ENCODE measurements at regions not wholly inside any gene's neighbourhood (a gene's known extent, or its start where the extent isn't known, plus 50 kb on each side); places are given as distances from the start of the nearest gene placed in this dataset.

DNA sequence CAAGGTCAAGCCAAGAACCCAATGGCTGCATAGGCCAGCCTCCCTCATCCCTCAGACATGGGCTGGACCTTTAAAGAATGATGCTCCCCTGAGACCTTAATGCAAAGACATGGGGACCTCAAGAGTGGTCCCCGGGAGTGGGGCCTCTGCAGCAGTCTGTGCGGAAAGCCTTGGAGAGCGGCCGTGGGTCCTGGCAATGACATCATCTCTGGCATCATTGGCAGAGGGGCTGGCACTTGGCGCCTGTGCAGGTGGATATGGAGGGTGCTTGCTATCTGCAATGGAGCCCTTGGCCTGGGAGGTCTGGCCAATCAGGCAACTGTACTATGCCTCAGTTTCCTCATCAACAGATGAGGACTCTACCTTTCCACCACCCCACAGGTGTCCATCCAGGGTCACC is 365.5 kb upstream of the MKI67 start:
- no peak for DNase-seq (ENCODE audit: low read depth in 2 of 2)

DNA sequence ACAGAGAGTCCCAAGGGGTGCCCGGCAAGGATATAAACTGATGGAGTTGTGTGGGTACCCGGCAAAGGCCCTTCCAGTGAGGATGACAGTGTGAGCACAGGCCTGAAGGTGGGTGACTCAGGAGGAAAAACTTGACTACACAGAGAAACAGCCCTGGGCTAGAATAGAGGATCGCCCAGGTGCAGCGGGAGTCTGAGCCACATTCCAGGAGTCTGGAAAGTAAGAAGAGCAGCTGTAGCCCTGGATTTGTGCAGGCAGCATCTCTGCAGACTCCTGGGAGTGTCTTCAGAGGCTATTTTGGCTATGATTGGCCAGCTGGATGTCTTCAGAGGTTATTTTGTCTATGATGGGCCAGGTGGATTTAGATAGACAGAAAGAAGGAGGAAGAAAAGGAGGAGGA is 367.6 kb upstream of the MKI67 start:
- DNase-seq (ENCODE audit: low read depth in 2 of 2): no peak

DNA sequence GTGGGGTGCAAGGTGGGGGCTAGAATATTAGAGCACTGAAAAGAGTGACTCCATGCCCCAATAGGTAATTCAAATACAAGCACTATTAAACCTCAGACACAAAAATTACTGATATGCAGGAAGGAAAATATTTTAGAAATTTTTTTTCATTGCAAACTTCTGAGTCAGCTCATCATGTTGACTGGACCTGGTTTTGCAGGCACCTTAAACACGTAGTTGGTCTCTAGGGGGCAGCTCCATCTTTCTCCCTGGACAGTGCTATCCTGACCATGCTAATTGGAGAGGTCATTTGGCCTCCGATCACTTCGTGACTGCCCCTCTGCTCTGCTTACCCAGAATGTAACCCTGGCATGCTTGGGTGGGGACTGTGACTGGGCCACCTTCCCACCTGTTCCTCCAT is 368.4 kb upstream of the MKI67 start:
- DNase-seq (ENCODE audit: low read depth in 2 of 2): no peak

DNA sequence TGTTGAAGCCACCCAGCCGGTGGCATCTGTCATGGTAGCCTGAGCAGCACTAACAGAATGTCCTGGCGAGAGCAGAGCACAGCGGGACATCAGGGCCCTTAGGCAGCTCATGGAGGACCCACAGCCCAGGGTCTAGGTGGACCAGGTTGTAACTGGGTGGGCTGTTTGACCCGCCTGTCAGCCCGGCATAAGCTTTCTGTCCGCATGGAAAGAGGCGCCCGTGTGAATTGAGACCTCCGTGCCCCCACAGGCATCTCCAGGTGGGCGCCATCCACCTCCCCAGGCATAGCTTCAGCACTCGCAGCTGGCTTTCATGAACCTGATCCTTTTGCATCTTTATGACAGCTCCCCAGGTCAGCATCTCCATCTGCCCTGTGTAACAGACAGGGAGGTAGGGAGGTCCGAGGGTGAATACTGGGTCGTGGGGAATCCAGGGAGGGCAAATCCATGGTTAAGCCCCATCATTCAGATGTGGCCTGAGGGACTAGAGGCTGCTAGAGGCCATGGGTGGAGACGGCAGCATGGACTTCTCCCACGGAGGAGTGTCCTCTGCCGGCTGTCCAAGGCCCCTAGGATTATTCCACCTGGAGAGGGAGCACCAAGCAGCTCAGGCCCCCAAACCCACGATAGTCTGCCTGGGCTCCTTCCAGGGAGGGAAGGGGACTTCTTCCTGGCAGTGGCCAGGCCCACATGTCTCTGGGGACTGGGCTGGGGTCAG is 371.6 kb upstream of the MKI67 start:
- no peak for DNase-seq (ENCODE audit: low read depth in 2 of 2)

DNA sequence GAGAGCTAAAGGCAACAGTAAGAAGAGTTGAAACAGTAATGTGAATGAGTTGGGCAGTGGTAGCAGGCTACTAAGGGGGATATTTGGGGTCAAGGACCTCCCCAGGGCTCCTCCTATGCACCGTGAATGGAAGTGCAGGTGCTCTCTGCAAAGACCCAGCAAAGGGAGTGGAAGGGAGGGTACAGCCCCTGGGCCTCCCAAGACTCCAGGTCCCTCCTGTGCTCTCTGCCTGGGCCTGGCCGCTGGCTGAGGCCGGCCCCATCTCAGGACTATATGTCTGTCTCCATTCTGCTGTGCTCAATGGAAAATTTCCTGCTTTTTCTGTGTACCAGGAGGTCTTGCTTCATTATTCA is 372.1 kb upstream of the MKI67 start:
- no peak for DNase-seq (ENCODE audit: low read depth in 2 of 2)

DNA sequence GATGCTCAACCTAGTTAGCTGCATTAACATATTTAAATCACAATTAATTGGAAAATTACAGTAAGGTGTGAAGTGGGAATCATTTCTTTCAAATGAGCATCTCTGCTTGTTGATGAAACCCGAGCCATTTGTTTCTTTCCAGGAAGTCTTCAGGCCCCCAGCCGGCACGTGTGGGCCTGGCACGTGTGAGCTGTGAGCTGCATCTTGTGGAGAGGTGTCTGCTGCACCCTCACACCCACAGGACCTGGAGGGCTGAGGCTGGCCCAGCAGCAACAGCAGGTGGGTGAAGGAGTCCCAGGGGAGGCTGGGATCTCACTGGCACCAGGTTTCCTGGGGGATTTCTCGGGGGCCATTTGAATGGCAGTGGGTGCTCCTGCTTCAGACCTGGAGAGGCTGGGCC is 372.5 kb upstream of the MKI67 start:
- DNase-seq (ENCODE audit: low read depth in 2 of 2): no peak

DNA sequence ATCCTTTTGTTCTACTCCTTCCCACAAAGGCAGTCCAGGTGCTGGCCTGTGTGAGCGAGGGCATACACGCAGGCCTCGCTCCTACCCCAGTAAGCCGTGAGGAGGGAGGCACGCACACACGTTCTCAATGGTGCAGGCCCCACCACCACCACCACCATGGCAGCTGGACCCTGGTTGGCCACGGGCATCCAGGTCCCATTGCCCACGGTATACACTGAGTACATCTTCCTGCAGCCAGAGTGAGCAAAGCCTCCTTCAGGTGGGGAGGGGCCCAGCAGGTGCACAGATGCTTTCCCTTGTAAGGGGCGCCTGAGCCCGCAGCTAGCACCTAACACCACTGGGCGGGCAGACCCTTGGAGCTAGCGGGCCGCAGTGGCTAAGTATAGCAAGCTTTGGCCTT is 373.3 kb upstream of the MKI67 start:
- DNase-seq (ENCODE audit: low read depth in 2 of 2): no peak

DNA sequence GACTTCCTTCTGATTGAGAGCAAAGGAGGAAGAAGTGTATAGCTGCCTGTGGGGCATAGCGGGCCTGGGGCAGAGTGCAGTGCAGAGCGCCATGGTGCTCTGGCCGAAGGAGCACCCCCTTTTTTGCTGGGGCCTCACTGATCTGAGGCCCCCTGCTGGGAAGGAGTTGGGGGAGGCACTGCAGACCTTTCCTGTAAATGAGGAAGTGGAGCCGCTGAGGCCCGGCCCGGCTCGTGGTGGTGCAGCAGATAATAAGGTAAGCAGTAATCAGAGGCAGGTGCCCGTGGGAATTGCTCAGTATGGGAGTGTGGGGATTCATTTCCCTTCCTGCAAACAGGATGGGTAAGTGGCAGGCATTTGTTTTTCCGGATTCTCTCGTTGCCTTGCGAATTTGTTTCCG is 373.7 kb upstream of the MKI67 start:
- no peak for DNase-seq (ENCODE audit: low read depth in 2 of 2)

DNA sequence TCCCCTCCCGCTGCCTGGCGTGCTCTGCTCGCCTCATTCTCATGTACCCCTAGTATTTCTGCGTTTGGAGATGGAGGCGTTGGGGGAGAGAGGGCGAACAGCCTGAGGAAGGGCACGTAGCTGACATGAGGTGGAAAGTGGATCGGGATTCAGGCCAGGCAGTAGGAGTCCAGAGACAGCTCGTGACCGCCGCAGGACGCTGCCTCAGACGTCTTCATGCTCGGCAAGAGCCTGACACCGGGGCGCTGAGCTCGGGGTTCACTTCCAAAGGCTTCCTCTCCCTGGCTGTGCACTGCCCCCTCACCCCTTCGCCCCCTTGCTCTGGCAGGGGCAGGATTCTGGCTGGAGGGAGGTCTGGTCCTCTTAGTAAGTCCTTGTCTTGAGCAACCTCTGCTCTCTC is 374.4 kb upstream of the MKI67 start:
- DNase-seq (ENCODE audit: low read depth in 2 of 2): no peak

DNA sequence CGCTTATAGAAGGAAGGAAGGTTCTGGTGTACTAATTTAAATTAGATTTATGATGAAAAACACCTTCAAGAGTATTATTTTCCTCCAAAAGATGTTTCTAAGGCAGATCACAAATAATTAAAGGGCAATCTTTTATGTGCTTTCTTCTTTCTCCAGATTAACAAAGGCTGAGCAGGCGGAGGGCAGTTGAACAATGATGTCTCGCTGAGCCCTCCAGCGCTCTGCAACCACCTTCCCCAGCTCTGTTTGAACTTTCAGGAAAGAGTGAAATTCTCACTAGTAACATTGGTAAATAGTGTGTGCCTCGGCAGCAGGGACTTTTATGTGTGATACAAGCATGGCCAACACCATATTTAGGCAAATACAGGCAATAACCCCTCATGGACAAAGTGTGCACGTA is 379.1 kb upstream of the MKI67 start:
- no peak for DNase-seq (ENCODE audit: low read depth in 2 of 2)

DNA sequence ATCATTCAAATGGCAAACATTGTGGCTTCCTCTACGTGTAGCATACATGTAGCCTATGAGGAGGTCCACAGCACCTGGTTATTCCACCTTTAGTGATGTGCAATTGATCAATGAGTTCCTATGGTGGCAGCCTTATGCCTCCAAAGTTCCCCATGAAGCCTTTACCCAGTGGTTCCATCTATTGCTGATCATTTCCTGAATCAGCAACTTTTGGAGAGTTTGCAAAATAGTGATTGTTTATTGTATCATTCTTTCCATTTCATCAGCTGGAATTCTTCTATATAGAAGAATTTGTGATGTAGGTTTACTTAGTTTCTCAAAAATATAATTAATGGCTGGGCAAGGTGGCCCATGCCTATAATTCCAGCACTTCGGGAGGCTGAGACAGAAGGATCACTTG is 380.2 kb upstream of the MKI67 start:
- no peak for DNase-seq (ENCODE audit: low read depth in 2 of 2)

DNA sequence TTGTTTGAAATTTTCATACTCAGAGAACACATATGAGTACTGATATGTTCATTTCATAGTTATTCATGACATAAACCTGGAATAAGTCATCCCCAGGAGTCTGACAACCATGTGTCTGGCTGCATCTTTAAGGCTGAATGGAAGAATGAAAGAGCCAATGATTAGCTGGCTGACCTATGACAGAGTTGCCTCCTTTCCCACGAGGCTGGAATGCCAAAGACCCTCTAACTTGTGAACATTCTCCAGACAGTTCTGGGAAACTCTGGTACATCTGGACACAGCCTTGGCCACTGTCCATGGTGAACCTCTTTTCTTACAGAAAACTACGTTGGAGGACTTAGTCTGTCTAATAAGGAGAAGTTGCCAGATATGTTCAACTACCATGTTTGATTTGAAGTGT is 380.8 kb upstream of the MKI67 start:
- DNase-seq (ENCODE audit: low read depth in 2 of 2): no peak

DNA sequence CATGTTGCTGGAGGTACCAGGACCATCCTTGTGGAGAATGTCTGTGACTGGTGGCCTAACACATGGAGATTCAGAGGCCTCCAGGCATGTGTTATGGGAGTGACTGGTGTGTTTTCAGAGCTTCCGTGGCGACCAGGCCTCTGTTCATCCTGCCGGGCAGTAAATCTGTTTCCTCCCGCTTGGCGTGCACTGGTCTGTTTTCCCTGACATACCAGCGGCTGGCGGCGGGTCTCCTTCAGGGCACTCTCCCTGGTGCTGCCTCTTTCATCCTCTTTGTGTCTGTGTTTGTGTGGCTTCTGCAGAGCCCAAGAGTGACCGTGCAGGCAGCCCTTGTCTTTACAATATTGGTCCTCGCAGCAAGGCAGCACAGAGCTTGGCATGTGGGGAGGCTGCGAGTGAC is 385.1 kb upstream of the MKI67 start:
- no peak for DNase-seq (ENCODE audit: low read depth in 2 of 2)

DNA sequence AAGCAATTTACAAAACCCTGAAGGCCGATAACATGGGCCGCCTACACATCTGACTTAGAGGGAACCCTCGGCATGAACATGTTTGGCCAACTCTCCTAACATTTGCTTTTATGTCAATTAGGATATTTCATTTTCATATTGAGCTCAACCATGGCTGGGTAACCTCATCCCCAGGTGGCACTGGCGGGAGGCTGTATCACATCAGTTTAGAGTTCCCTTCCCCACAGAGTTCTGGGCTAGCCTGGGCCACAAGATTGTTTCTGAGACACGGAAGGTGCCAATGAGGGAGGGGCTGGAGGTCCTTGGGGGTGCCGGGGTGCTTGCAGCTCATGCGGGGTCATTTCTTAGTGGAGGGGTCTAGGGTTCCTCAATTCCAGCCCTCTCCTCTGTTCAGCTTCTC is 386.5 kb upstream of the MKI67 start:
- DNase-seq (ENCODE audit: low read depth in 2 of 2): no peak

DNA sequence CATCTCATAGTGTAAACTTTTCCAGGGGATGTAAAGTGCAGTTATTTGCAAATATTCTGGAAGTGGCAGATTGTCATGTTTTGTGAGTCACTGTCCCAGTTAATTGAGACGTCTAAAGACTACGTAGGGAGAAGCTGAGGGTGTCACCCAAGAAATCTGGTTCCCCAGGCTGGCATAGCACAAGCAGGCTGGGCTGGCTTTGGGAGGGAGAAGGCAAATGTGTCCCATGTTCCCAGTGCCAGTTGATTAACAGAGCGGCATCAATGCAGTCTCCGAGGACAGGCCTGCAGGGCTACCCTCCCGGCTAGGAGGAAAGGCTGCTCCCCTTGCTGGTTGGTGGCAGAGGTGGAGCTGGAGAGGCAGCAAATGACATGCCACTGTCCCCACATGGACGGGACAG is 388.3 kb upstream of the MKI67 start:
- DNase-seq (ENCODE audit: low read depth in 2 of 2): no peak

DNA sequence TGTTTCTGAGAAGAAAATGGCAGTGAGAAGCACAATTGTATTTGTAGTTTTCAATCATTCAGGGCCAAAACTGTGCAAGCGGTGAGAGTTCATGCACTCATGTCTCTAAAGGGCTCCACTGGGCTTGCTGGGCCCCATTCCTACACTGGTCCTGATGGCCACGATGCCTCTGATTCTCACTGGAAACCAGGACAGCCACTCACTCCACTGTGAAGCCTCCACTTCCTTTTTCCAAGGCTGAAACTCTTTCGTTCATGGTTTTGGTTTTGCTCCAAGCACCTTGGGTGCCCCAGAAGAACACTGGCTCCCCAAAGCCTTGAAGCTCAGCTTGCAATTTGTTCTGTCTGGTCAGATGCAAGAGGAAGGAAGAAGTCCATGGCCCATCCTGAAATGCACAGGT is 390.0 kb upstream of the MKI67 start:
- no peak for DNase-seq (ENCODE audit: low read depth in 2 of 2)

DNA sequence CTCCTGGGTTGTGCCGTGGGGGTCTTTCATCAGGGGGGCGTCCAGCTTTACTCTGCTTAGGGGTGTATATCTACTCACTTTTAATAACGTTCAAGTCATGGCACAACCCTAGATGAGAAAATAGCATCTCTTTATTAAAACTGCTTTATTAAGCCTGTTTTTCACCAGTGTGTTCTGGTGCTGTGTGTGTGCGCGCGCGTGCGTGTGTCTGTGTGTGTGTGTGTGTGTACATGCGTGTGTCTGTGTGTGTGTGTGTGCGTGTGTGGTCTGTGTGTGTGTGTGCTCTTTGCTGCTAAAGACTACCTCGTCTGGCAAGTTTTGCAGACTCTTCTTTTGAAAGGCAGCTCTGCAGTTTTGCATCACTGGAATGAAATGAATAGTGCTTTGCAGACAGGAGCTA is 390.9 kb upstream of the MKI67 start:
- DNase-seq (ENCODE audit: low read depth in 2 of 2): no peak

DNA sequence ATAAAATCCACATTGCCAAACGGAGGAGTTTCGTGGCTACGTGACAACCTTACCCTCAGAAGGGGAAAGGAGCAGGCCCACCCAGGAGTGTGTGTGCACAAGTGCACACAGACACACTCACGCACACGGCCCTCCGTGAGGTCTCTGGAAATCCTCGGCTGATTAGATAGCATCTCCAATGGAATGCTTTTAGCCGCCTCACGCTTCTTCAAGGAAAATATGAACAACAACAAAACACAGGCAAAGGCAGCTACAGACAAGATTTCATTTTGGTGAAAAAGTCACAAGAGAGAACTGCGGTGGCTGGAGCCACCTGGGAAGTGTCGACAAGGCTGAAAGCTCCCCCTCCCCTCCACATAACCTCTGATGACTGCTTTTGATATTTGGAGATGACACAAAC is 391.8 kb upstream of the MKI67 start:
- no peak for DNase-seq (ENCODE audit: low read depth in 2 of 2)

DNA sequence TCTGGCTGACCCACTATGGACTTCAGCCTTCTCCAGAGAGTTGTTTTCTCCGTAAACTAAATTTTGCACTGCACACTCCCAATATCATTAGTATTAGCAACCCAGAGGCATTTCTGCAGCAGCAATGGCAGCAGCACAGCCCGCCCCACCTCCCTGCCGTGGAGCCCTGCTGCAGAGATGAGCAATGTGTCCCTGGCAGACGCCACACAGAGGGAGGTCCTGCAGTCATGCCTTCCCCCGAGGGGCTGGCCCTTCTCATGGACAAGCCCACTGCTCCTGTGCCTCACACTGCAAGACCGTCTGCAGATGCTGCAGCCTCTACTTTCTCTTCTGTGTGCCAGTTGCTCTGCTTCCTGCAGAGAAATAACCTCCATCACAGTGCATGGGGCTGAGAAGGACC is 393.4 kb upstream of the MKI67 start:
- no peak for DNase-seq (ENCODE audit: low read depth in 2 of 2)

DNA sequence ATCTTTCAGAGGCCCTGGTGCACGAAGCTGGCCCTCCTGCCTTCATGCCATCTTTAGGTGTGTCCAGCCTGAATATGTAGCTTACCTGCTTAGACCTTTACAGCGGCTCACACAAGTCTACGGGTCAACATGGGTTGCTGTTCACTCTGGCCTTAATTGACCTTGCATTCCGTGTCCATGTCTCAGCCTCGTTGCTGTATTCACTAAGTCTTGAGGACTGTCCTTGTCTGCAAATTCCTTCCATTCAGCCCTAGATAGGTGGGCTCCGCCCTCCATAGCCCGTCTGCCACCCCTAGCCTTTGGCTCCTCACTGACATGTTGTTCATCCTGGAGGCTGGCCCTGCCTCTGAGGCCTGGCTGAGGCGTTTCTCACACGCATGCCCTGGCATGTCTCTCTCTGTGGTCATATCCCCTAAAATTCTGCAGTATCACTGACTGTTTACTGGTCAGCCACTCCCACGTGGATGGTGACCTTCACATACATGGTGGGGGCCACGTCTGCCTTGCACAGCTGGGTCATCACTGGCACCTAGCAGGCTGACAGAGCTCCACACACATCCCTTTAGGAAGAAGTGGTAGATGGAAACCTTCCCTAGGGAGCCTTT is 394.1 kb upstream of the MKI67 start:
- DNase-seq (ENCODE audit: low read depth in 2 of 2): no peak

DNA sequence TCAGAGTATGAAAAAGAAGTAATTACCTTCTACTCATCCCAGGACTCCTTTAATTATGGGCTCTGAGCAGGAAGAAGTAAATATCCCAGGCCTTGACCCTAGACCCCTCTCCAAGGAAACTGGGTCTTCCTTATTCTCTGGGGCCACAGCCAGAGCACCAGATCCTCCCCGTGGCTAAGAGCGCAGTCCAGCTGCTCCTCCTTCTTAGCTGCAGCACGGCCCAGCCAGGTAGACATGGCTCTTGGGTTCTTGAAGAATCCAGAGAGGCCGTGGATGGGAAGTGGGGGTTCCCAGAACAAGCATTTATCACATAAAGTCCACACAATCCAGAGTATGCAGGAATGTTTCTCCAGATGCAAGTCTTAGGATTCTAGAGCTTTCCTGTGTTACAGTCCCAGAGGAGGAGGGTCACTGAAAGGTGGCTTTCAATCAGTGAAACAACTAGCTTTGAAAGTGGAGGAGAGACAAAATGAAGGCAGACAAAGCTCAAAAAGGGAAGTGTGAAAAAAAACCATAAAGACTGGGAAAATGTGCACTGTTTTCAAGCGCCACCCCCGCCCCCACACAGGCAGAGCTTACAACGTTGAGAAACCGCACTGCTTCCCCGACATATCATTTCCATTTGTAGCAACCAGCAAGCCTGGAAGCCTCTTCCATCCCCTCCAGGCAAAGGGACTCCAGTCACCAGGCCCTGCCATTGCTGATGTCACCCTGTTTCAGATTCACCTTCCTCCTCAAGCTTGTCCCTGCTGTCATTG is 396.5 kb upstream of the MKI67 start:
- DNase-seq (ENCODE audit: low read depth in 2 of 2): no peak

DNA sequence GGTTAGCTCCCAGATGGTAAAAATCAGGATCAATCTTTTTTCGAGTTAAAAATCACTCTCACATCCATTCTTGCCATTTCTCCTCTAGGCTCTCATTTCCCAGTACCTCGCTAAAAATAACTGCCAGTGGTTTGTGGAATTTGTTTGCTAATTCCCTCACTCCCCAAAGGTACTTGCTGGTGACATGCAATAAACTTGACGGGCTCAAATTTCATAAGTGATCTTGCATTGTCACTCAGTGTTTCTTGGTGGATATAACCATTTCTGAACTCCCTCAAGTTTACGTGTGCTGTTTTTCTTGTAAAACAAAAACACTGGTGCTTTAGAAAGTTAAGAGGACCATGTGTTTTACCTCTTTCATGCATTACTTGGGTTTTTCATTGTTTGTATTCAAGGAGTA is 399.2 kb upstream of the MKI67 start:
- no peak for DNase-seq (ENCODE audit: low read depth in 2 of 2)

DNA sequence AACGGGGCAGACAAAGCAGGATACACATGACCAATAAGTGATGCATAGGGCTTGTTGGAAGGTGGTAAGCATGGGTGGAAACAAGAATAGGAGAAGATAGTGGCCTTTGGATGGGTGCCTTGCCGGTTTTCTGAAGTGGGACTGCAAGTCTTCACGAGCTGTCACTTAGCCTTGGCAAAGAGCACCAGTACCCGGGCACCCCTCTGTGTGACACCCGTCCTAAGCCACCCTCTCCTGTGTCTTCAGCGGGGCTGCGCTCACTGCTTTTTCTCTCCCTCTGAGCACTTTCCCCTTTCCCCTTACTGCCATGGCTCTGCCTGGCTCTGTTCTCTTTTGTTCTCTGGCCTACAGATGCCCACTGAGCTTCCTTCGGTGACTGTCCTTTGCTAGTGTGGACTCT is 399.7 kb upstream of the MKI67 start:
- no peak for DNase-seq (ENCODE audit: low read depth in 2 of 2)

All from stimulated activated CD4-positive, alpha-beta T cell treated with anti-CD3 and anti-CD28 coated beads, Interleukin-4, amount 100 ng/mL, for 48 hours (primary cell).